ENCODE measurements at regions not wholly inside any gene's neighbourhood (a gene's known extent, or its start where the extent isn't known, plus 50 kb on each side); places are given as distances from the start of the nearest gene placed in this dataset.

DNA sequence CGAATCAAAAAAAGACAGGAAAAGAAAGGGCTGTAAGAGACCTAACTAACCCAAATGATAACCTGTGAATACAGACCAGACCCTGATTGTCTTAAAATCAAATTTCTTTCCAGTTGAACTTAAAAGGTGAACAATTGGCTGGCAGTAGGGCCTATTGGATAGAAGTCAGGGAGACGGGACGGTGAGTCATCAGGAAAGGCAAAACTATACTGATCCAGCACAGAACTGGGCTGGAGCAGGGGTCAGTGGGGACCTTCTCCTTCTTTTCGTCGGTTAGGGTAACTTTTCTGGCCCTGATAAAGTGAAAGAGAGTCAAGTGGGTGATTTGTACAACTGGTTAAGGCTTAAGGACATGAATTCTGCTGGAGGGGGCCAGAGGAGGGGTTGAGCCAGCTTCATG, 84.9 kb upstream of the OTX2 start:
- TF ChIP-seq, protein P1, sequence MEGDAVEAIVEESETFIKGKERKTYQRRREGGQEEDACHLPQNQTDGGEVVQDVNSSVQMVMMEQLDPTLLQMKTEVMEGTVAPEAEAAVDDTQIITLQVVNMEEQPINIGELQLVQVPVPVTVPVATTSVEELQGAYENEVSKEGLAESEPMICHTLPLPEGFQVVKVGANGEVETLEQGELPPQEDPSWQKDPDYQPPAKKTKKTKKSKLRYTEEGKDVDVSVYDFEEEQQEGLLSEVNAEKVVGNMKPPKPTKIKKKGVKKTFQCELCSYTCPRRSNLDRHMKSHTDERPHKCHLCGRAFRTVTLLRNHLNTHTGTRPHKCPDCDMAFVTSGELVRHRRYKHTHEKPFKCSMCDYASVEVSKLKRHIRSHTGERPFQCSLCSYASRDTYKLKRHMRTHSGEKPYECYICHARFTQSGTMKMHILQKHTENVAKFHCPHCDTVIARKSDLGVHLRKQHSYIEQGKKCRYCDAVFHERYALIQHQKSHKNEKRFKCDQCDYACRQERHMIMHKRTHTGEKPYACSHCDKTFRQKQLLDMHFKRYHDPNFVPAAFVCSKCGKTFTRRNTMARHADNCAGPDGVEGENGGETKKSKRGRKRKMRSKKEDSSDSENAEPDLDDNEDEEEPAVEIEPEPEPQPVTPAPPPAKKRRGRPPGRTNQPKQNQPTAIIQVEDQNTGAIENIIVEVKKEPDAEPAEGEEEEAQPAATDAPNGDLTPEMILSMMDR (IDR thresholded peaks at IDR 0.05) = no peak
- no peak for TF ChIP-seq POLR2A (IDR thresholded peaks at IDR 0.05)
